GM12875 (cell line): ENCODE measurements at regions not wholly inside any gene's neighbourhood (a gene's known extent, or its start where the extent isn't known, plus 50 kb on each side); places are given as distances from the start of the nearest gene placed in this dataset.

Source experiments
- H3K4me3 ChIP-seq: one replicate; pipeline ENCODE4 v1.5.1; 2011; ENCODE audit warnings: low read depth, low read length, control low read depth
- TF ChIP-seq, protein P1 (sequence below): IDR thresholded peaks from 2 replicates; pipeline ENCODE4 v1.5.1; 2011; ENCODE audit warnings: low read depth, mild to moderate bottlenecking, control low read depth, inconsistent platforms, low read length, moderate library complexity, borderline replicate concordance; ENCODE audit not compliant: insufficient read depth

DNA sequence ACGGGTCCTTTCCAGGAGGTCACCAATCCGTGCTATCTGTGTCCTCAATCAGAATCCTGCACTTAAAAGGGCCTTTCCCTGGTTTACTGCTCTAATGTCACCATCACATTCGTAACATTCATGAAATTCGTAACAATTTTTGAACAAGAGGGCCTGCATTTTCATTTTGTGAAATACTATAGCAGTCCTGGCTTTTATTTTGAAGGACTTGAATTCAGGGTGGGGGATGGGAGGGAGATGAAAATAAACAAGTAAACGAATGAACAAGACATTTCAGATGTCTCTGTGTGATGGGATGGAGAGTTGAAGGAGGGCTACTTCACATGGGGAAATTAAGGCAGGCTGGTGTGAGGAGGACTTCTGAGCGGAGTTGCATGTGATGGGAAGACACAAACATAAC is 281.0 kb downstream of the TSHZ3 start:
- TF ChIP-seq, protein P1, sequence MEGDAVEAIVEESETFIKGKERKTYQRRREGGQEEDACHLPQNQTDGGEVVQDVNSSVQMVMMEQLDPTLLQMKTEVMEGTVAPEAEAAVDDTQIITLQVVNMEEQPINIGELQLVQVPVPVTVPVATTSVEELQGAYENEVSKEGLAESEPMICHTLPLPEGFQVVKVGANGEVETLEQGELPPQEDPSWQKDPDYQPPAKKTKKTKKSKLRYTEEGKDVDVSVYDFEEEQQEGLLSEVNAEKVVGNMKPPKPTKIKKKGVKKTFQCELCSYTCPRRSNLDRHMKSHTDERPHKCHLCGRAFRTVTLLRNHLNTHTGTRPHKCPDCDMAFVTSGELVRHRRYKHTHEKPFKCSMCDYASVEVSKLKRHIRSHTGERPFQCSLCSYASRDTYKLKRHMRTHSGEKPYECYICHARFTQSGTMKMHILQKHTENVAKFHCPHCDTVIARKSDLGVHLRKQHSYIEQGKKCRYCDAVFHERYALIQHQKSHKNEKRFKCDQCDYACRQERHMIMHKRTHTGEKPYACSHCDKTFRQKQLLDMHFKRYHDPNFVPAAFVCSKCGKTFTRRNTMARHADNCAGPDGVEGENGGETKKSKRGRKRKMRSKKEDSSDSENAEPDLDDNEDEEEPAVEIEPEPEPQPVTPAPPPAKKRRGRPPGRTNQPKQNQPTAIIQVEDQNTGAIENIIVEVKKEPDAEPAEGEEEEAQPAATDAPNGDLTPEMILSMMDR: no peak
- H3K4me3 ChIP-seq: no peak overlapping the region

DNA sequence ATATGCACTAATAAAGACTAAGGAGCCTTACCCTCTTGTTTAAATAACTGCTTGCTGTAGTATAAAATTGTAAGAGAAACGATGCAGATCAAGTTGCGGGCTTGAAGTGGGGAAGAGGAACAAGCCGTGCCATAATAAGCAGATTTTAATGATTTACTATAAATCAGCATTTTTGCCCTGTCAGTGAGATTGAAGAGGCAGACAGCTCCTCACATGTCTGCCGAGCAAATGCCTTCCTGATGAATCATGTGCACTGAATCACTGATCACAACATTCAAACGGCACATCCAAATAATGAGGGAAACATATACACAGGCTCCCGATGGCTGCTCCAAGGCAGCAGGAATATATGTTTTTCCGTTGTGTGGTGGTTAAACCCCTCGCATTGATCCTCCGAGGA is 282.9 kb downstream of the TSHZ3 start:
- TF ChIP-seq, protein P1: no peak
- H3K4me3 ChIP-seq: no peak overlapping the region

DNA sequence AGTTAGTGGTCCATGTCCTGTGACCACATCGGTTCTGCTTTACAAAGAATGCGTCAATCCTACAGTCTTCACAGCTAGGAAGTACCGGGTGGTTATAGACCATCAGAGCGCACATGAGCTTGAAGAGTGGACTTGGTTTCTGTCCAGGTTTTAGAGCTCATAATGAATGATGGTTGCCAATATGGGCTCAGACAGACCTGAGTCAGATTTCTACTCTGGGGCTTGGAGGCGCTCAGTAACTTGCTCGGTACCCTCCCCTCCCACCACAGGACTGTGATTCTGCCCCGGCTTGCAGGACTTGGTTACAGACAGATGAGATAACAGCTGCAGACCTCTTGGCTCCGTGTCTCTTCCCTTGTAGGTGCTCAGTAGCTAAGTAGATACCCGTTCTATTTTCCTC is 284.7 kb downstream of the TSHZ3 start:
- H3K4me3 ChIP-seq: no peak overlapping the region
- TF ChIP-seq, protein P1: no peak

DNA sequence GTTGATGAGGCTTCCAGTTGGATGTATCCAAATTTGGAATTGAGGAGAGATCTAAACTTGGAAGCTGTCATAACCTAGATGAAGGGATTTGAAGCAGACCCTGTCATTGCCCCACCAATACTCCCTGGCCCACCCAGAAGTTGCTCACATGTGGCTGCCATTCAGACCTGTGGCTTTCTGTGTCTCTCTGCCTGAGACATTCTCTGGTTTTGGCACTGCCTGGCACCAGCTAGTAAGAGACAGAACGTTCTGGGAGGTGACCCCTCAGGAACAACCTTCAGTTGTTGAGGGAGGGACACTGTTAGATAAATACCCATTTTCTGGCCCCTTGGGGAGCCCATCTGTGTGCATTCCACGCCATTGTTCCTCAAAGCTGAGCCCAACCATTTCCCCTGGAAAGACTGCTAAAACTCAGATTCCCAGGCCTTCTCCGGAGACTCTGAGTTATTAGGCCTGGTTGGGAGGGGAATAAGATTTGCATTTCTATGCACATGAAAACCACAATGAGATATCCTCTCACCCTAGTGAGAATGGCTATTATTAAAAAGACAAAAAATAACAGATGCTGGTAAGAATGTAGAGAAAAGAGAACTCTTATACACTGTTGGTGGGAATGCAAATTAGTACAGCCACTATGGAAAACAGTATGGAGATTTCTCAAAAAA is 290.4 kb downstream of the TSHZ3 start:
- no peak overlapping the region for H3K4me3 ChIP-seq

DNA sequence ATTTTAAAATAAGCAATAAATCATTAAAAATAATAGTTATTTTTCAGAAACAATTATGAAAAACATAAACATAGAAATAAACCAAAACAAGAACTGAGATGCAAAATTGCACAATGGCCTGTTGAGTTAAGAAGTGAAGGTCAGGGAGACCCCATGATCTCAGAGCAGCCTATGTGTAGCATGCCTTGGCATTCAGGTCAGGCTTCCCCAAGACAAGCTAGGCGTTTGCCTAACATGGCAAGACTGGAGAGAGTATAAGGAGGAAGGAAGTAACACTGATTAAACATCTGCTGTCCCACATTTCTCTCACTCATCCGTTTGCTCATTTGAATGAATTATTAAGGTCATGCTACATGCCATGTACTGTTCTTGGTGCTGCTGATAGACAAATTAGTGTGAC is 291.8 kb downstream of the TSHZ3 start:
- TF ChIP-seq, protein P1: no peak

More for the DNA sequence above, 290.4 kb downstream of the TSHZ3 start:
- TF ChIP-seq, protein P1: no peak

DNA sequence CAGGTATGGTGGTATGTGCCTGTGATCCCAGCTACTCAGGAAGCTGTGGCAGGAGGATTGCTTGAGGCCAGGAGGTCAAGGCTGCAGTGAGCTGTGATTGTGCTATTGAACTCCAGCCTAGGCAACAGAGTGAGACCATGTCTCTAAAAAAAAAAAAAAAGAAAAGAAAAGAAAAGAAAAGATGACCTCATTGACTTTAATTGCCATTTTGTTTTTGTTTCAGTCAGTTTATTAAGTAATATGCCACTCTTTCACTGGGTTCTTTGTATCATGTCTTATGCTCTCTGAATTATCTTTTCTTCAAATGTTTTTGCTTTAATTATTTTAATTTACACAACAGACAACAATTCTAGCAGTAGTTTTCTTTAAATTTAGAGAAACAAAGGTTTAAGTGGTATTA is 293.8 kb downstream of the TSHZ3 start:
- H3K4me3 ChIP-seq: no peak overlapping the region
- TF ChIP-seq, protein P1: no peak

More for the DNA sequence above, 291.8 kb downstream of the TSHZ3 start:
- H3K4me3 ChIP-seq: no peak overlapping the region

DNA sequence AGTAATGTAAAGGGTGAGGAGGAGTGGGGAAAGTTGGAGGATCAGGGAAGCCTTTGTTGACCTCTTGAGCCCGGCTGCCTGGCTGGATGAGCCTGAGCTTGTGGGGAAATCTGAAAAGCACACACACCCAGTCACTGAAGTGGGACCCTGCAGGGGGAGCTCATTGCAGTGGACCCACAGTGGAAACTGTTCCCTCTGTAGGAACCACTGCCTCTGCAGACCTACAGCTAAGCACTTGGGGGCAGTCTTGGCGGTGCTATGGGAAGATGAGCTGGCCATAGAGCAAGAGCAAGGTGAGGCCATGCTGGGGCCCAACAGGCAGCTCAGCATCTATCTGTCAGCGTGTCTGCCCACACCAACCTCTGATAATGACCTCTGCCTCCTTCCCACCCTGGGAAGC is 294.8 kb downstream of the TSHZ3 start:
- TF ChIP-seq, protein P1: no peak
- no peak overlapping the region for H3K4me3 ChIP-seq
